CD4-positive, CD25-positive, alpha-beta regulatory T cell (primary cell): ENCODE measurements at regions not wholly inside any gene's neighbourhood (a gene's known extent, or its start where the extent isn't known, plus 50 kb on each side); places are given as distances from the start of the nearest gene placed in this dataset.
"Not testable (repeated sequence)": the region's sequence is repeated elsewhere in the genome, so short reads cannot be mapped to it uniquely, and the experiment has no call there.

Experiments used
- ATAC-seq, 2 donors: fragments of 150-1000 bp; cut with Tn5 transposase; one replicate each; pipeline ENCODE4 v1.10.0; 2021; ENCODE audit warnings: low read depth in 2 of 2, moderate number of reproducible peaks in 2 of 2, moderate library complexity in 1 of 2
- DNase-seq, 3 donors: peaks; one replicate each; pipeline versions ENCODE4 v3.0.0 to v3.0.0-alpha.2; 2012 to 2022; ENCODE audit warnings: mixed read lengths in 1 of 3
- H3K27ac ChIP-seq: one replicate; pipeline ENCODE4 v1.7.0; 2013; ENCODE audit warnings: mild to moderate bottlenecking, low read length; ENCODE audit not compliant: insufficient read depth, poor library complexity, severe bottlenecking
- H3K27me3 ChIP-seq: one replicate; pipeline ENCODE4 v1.7.0; 2013; ENCODE audit warnings: low read length; ENCODE audit not compliant: control insufficient read depth, insufficient read depth
- H3K36me3 ChIP-seq: one replicate; pipeline ENCODE4 v1.7.0; 2013; ENCODE audit warnings: mild to moderate bottlenecking, low read length, moderate library complexity; ENCODE audit not compliant: control insufficient read depth, insufficient read depth
- H3K4me1 ChIP-seq: 2 replicates; pipeline ENCODE4 v1.7.0; 2013; ENCODE audit warnings: mild to moderate bottlenecking, low read length; ENCODE audit not compliant: insufficient read depth, control insufficient read depth, poor library complexity, severe bottlenecking
- H3K4me3 ChIP-seq: one replicate; pipeline ENCODE4 v1.7.0; 2013; ENCODE audit warnings: low read depth, mild to moderate bottlenecking, low read length, moderate library complexity
- H3K9me3 ChIP-seq, 2 experiments: 1 replicate in 1 of 2; 2 replicates in 1 of 2; pipeline ENCODE4 v1.7.0; 2013; ENCODE audit warnings: low read length in 2 of 2, mild to moderate bottlenecking in 1 of 2, moderate library complexity in 1 of 2; ENCODE audit not compliant: control insufficient read depth in 2 of 2
- H3K27ac Mint-ChIP-seq, 3 donors: one replicate each; pipeline ENCODE4 v1.8.0; 2020 to 2022; ENCODE audit warnings: mild to moderate bottlenecking in 3 of 3, mixed read lengths in 3 of 3, moderate library complexity in 2 of 3
- H3K27me3 Mint-ChIP-seq: one replicate; pipeline ENCODE4 v1.8.0; 2022; ENCODE audit warnings: mild to moderate bottlenecking, mixed read lengths
- H3K36me3 Mint-ChIP-seq: one replicate; pipeline ENCODE4 v1.8.0; 2020; ENCODE audit warnings: mixed read lengths
- H3K4me1 Mint-ChIP-seq, 4 donors: one replicate each; pipeline ENCODE4 v1.8.0; 2020 to 2022; ENCODE audit warnings: mixed read lengths in 4 of 4, mild to moderate bottlenecking in 1 of 4
- H3K4me3 Mint-ChIP-seq, 4 donors: one replicate each; pipeline ENCODE4 v1.8.0; 2020 to 2022; ENCODE audit warnings: mild to moderate bottlenecking in 4 of 4, mixed read lengths in 4 of 4, moderate library complexity in 3 of 4
- H3K9me3 Mint-ChIP-seq, 7 donors: one replicate each; pipeline ENCODE4 v1.8.0; 2020 to 2022; ENCODE audit warnings: mixed read lengths in 7 of 7, mild to moderate bottlenecking in 3 of 7, moderate library complexity in 2 of 7

GRCh38 chrX:64758047-64758446, 218.2 kb downstream of the ZC4H2 start:
- Histone ChIP-seq H3K9me3 (no peaks in the 10 kb centered on the region), H3K36me3 (no peaks in the 10 kb centered on the region), H3K4me3 (no peak overlapping the region), H3K4me1 (no peaks in the 10 kb centered on the region), H3K27me3 (no peaks in the 10 kb centered on the region), H3K27ac (no peak overlapping the region)
- peaks cover 0 to 21% (median 0%) of the 10 kb centered on the region in 4 donors for H3K4me1 Mint-ChIP-seq
- no peak overlapping the region for H3K4me3 Mint-ChIP-seq
- ATAC-seq: no peak
- H3K36me3 Mint-ChIP-seq: peaks cover 11% of the 10 kb centered on the region
- no peak overlapping the region for H3K27ac Mint-ChIP-seq
- H3K27me3 Mint-ChIP-seq: no peaks in the 10 kb centered on the region
- H3K9me3 Mint-ChIP-seq: peaks cover 0 to 25% (median 8%) of the 10 kb centered on the region in 7 donors
- DNase-seq: no peak

DNA sequence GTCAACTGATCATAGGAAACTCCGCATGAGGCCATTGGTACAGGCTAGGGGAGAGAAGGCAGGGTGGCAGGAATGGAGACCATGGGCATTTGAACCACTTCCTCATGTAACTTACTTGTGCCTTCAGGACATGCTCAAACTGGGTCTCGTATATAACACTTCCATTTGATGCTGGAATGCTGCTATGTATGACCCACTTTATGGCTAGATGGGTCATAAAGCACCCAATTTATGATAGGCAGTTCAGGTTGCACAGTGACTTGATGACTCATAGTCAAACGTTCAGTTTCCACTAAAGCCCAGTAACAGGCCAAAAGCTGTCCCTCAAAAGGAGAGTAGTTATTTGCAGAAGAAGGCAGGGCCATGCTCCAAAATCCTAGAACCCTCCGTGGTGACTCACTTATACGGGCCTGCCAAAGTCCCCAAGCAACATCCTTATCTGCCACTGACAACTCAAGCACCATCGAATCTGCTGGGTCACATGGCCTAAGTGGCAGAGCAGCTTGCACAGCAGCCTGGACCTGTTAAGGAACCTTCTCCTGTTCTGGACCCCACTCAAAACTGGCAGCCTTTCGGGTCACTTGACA, 236.4 kb downstream of the ZC4H2 start:
- Mint-ChIP-seq H3K27ac (no peak overlapping the region), H3K36me3 (no peaks in the 10 kb centered on the region), H3K4me1 (no peaks in the 10 kb centered on the region), H3K27me3 (peaks cover 4% of the 10 kb centered on the region), H3K4me3 (no peak overlapping the region), H3K9me3 (peaks cover 0 to 5% (median 0%) of the 10 kb centered on the region in 7 donors)
- DNase-seq (no peak), ATAC-seq (no peak)
- Histone ChIP-seq H3K27me3 (no peaks in the 10 kb centered on the region), H3K36me3 (no peaks in the 10 kb centered on the region), H3K4me1 (no peaks in the 10 kb centered on the region), H3K4me3 (no peak overlapping the region), H3K9me3 (no peaks in the 10 kb centered on the region), H3K27ac (no peak overlapping the region)

DNA sequence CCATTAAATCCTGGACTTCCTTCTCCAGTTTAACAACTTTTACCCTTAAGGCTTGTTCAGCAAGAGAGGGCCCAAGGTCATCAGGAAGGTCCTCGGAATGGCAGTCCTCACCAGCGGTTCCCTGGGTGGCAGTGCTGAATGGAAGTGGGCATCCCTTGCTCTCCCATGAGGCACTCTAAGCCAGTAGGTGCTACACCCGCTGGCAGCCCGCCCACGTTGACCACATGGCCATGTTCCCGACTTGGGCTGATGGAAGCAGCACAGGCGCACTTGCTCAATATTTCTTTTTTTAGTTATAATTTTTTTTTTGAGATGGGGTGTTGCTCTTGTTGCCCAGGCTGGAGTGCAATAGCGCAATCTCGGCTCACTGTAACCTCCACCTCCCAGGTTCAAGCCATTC, 277.9 kb downstream of the ZC4H2 start:
- peaks cover 0 to 13% (median 4%) of the 10 kb centered on the region in 7 donors for H3K9me3 Mint-ChIP-seq
- Histone ChIP-seq H3K4me3 (no peak overlapping the region), H3K27ac (no peak overlapping the region), H3K27me3 (no peaks in the 10 kb centered on the region), H3K36me3 (no peaks in the 10 kb centered on the region), H3K4me1 (no peaks in the 10 kb centered on the region), H3K9me3 (no peaks in the 10 kb centered on the region)
- no peak overlapping the region for H3K4me3 Mint-ChIP-seq
- no peaks in the 10 kb centered on the region for H3K27me3 Mint-ChIP-seq
- H3K36me3 Mint-ChIP-seq: no peaks in the 10 kb centered on the region
- ATAC-seq (no peak), DNase-seq (no peak)
- H3K27ac Mint-ChIP-seq: no peak overlapping the region
- no peaks in the 10 kb centered on the region for H3K4me1 Mint-ChIP-seq

DNA sequence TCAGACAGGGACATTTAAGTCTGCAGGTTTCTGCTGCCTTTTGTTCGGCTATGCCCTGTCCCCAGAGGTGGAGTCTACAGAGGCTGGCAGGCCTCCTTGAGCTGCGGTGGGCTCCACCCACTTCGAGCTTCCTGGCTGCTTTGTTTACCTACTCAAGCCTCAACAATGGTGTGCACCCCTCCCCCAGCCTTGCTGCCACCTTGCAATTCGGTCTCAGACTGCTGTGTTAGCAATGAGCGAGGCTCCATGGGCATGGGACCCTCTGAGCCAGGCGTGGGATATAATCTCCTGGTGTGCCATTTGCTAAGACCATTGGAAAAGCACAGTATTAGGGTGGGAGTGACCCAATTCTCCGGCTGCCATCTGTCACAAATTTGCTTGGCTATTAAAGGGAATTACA, 280.9 kb downstream of the ZC4H2 start:
- not testable (repeated sequence) for ATAC-seq, DNase-seq, H3K4me3 ChIP-seq, H3K9me3 ChIP-seq, H3K36me3 Mint-ChIP-seq, H3K9me3 Mint-ChIP-seq, H3K27me3 ChIP-seq, H3K27ac Mint-ChIP-seq, H3K27me3 Mint-ChIP-seq, H3K4me3 Mint-ChIP-seq, H3K4me1 ChIP-seq, H3K4me1 Mint-ChIP-seq, H3K27ac ChIP-seq, H3K36me3 ChIP-seq

DNA sequence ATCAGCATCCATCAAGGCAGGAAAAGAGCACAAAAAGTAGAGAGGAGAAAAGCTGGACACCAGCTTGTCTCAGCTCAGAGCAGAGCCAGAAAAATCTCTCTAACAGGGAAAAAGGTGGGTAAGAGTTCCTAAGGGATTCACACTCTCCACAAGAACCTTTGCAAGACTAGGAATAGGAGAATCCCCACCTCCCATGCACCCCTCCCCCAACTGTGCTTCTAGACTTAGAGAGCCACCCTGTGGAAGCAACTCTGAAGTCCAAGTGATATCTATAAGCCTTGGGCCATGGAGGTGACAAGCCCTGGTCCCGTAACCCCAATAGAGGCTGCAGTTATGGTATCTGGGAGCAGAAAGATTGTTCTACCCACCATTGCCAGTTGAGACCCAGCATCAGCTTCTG, 267.6 kb upstream of the MTMR8 start:
- Histone ChIP-seq H3K4me3 (no peak overlapping the region), H3K36me3 (no peaks in the 10 kb centered on the region), H3K27ac (no peak overlapping the region), H3K9me3 (no peaks in the 10 kb centered on the region), H3K4me1 (no peaks in the 10 kb centered on the region), H3K27me3 (no peaks in the 10 kb centered on the region)
- Mint-ChIP-seq H3K36me3 (no peaks in the 10 kb centered on the region), H3K9me3 (peaks cover 0 to 18% (median 6%) of the 10 kb centered on the region in 7 donors), H3K27ac (no peak overlapping the region), H3K4me1 (no peaks in the 10 kb centered on the region), H3K4me3 (no peak overlapping the region), H3K27me3 (no peaks in the 10 kb centered on the region)
- no peak for ATAC-seq
- no peak for DNase-seq

- ATAC-seq, H3K27me3 Mint-ChIP-seq, H3K9me3 ChIP-seq, DNase-seq, H3K27ac Mint-ChIP-seq, H3K36me3 ChIP-seq, H3K27me3 ChIP-seq, H3K4me1 ChIP-seq, H3K4me1 Mint-ChIP-seq, H3K4me3 ChIP-seq, H3K36me3 Mint-ChIP-seq, H3K4me3 Mint-ChIP-seq, H3K27ac ChIP-seq: not testable (repeated sequence)
- peaks cover 2 to 25% (median 12%) of the 10 kb centered on the region in 7 donors for H3K9me3 Mint-ChIP-seq
These were observed 262.0 kb upstream of the MTMR8 start for GRCh38 chrX:64657229-64657628.

GRCh38 chrX:64642482-64642881, 247.2 kb upstream of the MTMR8 start:
- no peaks in the 10 kb centered on the region for H3K4me1 ChIP-seq
- Mint-ChIP-seq H3K27ac (no peak overlapping the region), H3K27me3 (no peaks in the 10 kb centered on the region), H3K4me3 (no peak overlapping the region), H3K9me3 (peaks cover 0 to 8% (median 5%) of the 10 kb centered on the region in 7 donors), H3K36me3 (peaks cover 4% of the 10 kb centered on the region), H3K4me1 (no peaks in the 10 kb centered on the region)
- no peaks in the 10 kb centered on the region for H3K9me3 ChIP-seq
- no peak overlapping the region for H3K27ac ChIP-seq
- peak in 1 of 3 donors; percentile 21 for DNase-seq
- no peak for ATAC-seq
- no peaks in the 10 kb centered on the region for H3K36me3 ChIP-seq
- H3K27me3 ChIP-seq: no peaks in the 10 kb centered on the region
- no peak overlapping the region for H3K4me3 ChIP-seq
